BE2C (cell line): ENCODE measurements at regions not wholly inside any gene's neighbourhood (a gene's known extent, or its start where the extent isn't known, plus 50 kb on each side); places are given as distances from the start of the nearest gene placed in this dataset.
"Not testable (repeated sequence)": the region's sequence is repeated elsewhere in the genome, so short reads cannot be mapped to it uniquely, and the experiment has no call there.

ENCODE experiments used
- DNase-seq: peaks from one replicate; pipeline ENCODE4 v3.0.0-alpha.2; 2020
- H3K27me3 ChIP-seq: fragments of 250-450 bp; sonication (Bioruptor Pico); 2 replicates; pipeline ENCODE4 v1.5.1; 2020; ENCODE audit warnings: mild to moderate bottlenecking
- H3K36me3 ChIP-seq: fragments of 250-450 bp; sonication (Bioruptor Pico); 2 replicates; pipeline ENCODE4 v1.5.1; 2020; ENCODE audit warnings: mild to moderate bottlenecking
- H3K4me1 ChIP-seq: fragments of 250-450 bp; sonication (Bioruptor Pico); 2 replicates; pipeline ENCODE4 v1.5.1; 2020
- H3K4me3 ChIP-seq: 2 replicates; pipeline ENCODE4 v1.5.1; 2011; ENCODE audit warnings: low read depth, low read length
- H3K9me3 ChIP-seq: fragments of 250-450 bp; sonication (Bioruptor Pico); 2 replicates; pipeline ENCODE4 v1.5.1; 2020
- CTCF ChIP-seq: IDR thresholded peaks from 2 replicates; pipeline ENCODE4 v1.5.1; 2012; ENCODE audit warnings: mild to moderate bottlenecking, low read depth, low read length

- not testable (repeated sequence) for DNase-seq, H3K36me3 ChIP-seq, H3K9me3 ChIP-seq, H3K4me3 ChIP-seq, H3K27me3 ChIP-seq, H3K4me1 ChIP-seq
Measured at GRCh38 chr5:7310656-7311055, 85.3 kb upstream of the ADCY2 start.

- no peaks in the 10 kb centered on the region; the same call in 1 of the 2 replicates for H3K9me3 ChIP-seq
- no peak for DNase-seq
- H3K27me3 ChIP-seq: no peaks in the 10 kb centered on the region
- H3K4me1 ChIP-seq: no peaks in the 10 kb centered on the region
- no peak overlapping the region for H3K4me3 ChIP-seq
- TF ChIP-seq CTCF: no peak
- H3K36me3 ChIP-seq: no peaks in the 10 kb centered on the region
Measured at GRCh38 chr5:7315118-7315517, 80.8 kb upstream of the ADCY2 start.

- Histone ChIP-seq H3K36me3 (no peaks in the 10 kb centered on the region), H3K27me3 (no peaks in the 10 kb centered on the region), H3K4me1 (no peaks in the 10 kb centered on the region), H3K4me3 (no peak overlapping the region), H3K9me3 (no peaks in the 10 kb centered on the region; the same call in 1 of the 2 replicates)
- TF ChIP-seq CTCF: no peak
- no peak for DNase-seq
Measured at GRCh38 chr5:7317751-7318150, 78.2 kb upstream of the ADCY2 start.

DNA sequence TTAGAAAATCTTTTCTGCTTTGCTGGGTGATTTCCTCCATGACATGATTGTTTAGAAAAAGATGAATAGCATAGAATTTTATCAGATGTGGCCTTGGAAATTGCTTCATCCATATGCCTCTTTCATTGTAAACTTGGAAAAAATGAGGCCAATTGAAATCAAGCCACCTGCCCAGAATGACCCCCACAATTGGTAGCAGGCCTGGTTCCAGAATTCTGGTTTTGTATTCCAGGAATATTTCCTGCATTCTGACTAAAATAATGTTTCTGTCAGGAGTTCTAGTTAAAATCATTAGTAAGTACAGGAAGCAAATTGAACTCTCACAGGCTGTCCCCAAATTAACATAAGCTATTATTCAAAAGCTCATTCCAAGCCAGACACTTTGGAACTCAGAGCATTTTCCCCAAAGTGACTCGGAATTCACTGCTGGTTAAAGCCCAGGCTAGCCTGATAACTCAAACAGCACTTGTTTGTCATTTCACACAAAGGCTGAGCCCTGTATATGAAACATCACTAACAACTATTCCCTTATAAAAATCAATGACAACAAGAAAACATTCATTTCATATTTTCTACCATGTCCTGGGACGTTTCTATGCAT lies 75.1 kb upstream of the ADCY2 start:
- TF ChIP-seq CTCF: no peak
- H3K27me3 ChIP-seq: no peaks in the 10 kb centered on the region
- H3K9me3 ChIP-seq: no peaks in the 10 kb centered on the region; the same call in 1 of the 2 replicates
- H3K4me1 ChIP-seq: no peaks in the 10 kb centered on the region
- no peak for DNase-seq
- no peaks in the 10 kb centered on the region for H3K36me3 ChIP-seq
- no peak overlapping the region for H3K4me3 ChIP-seq

DNA sequence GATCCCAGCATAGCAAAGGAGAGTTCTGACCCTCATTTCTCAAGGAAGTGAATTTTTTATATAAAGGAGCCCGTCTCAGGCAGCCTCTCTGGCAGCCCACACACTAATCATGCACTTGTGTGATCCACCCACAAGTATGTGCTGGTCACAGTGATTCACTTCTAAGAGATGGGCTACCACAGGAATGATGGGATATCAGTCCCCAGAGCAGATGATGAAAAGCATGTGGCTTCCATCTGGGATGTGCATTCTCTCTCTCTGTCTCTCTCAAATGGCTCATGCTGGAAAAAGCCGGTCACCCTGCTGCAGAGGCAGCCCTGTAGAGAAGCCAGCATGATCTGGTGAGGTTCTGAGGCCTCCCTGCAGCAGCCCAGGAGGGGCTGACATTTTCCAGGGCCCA lies 74.2 kb upstream of the ADCY2 start:
- H3K4me1 ChIP-seq: no peaks in the 10 kb centered on the region
- no peaks in the 10 kb centered on the region for H3K36me3 ChIP-seq
- no peak for TF ChIP-seq CTCF
- no peak overlapping the region for H3K4me3 ChIP-seq
- no peak for DNase-seq
- H3K27me3 ChIP-seq: no peaks in the 10 kb centered on the region
- H3K9me3 ChIP-seq: no peaks in the 10 kb centered on the region; the same call in 1 of the 2 replicates

GRCh38 chr5:7324919-7325318 lies 71.0 kb upstream of the ADCY2 start:
- no peak for TF ChIP-seq CTCF
- H3K36me3 ChIP-seq: no peaks in the 10 kb centered on the region
- H3K9me3 ChIP-seq: no peaks in the 10 kb centered on the region
- no peak for DNase-seq
- no peaks in the 10 kb centered on the region for H3K27me3 ChIP-seq
- no peaks in the 10 kb centered on the region for H3K4me1 ChIP-seq
- no peak overlapping the region for H3K4me3 ChIP-seq
